WERI-Rb-1 (cell line): ENCODE measurements at regions not wholly inside any gene's neighbourhood (a gene's known extent, or its start where the extent isn't known, plus 50 kb on each side); places are given as distances from the start of the nearest gene placed in this dataset.

Experiments used
- DNase-seq: peaks from one replicate; pipeline ENCODE4 v3.0.0-alpha.2; 2020
- H3K27ac ChIP-seq: fragments of 250-450 bp; sonication (Bioruptor Pico); 2 replicates; pipeline ENCODE4 v1.5.1; 2020; ENCODE audit warnings: mild to moderate bottlenecking, moderate library complexity
- H3K27me3 ChIP-seq: fragments of 250-450 bp; sonication (Bioruptor Pico); 2 replicates; pipeline ENCODE4 v1.5.1; 2021; ENCODE audit warnings: mild to moderate bottlenecking, low read depth, moderate library complexity; ENCODE audit not compliant: insufficient read depth, severe bottlenecking
- H3K36me3 ChIP-seq: fragments of 250-450 bp; sonication (Bioruptor Pico); 2 replicates; pipeline ENCODE4 v1.5.1; 2020; ENCODE audit warnings: mild to moderate bottlenecking, moderate library complexity
- H3K4me3 ChIP-seq: 2 replicates; pipeline ENCODE4 v1.5.1; 2011; ENCODE audit warnings: low read depth, mild to moderate bottlenecking, control low read depth, low read length
- H3K9me3 ChIP-seq: fragments of 250-450 bp; sonication (Bioruptor Pico); 2 replicates; pipeline ENCODE4 v1.5.1; 2021; ENCODE audit warnings: mild to moderate bottlenecking, moderate library complexity; ENCODE audit not compliant: severe bottlenecking
- CTCF ChIP-seq: IDR thresholded peaks from 2 replicates; pipeline ENCODE4 v1.5.1; 2011; ENCODE audit warnings: low read depth, mild to moderate bottlenecking, control low read depth, inconsistent platforms, low read length

GRCh38 chr16:9363520-9363919, 272.1 kb downstream of the HAPSTR1 start:
- Histone ChIP-seq H3K36me3 (no peaks in the 10 kb centered on the region), H3K9me3 (peaks cover 6% of the 10 kb centered on the region), H3K4me3 (no peak overlapping the region), H3K27me3 (no peaks in the 10 kb centered on the region), H3K27ac (no peak overlapping the region)
- DNase-seq: no peak
- TF ChIP-seq CTCF: no peak

- H3K27me3 ChIP-seq: no peaks in the 10 kb centered on the region
- peaks cover 6% of the 10 kb centered on the region for H3K9me3 ChIP-seq
- no peaks in the 10 kb centered on the region for H3K36me3 ChIP-seq
- no peak overlapping the region for H3K4me3 ChIP-seq
- no peak for TF ChIP-seq CTCF
- DNase-seq: no peak
- no peak overlapping the region for H3K27ac ChIP-seq
Observed at GRCh38 chr16:9364721-9365369, 273.4 kb downstream of the HAPSTR1 start.

GRCh38 chr16:9365370-9365728, 273.9 kb downstream of the HAPSTR1 start:
- no peak for DNase-seq
- Histone ChIP-seq H3K36me3 (no peaks in the 10 kb centered on the region), H3K4me3 (no peak overlapping the region), H3K27ac (no peak overlapping the region), H3K27me3 (no peaks in the 10 kb centered on the region), H3K9me3 (peaks cover 6% of the 10 kb centered on the region)
- no peak for TF ChIP-seq CTCF

GRCh38 chr16:9366048-9366969, 274.9 kb downstream of the HAPSTR1 start:
- no peak for TF ChIP-seq CTCF
- H3K9me3 ChIP-seq: peaks cover 3% of the 10 kb centered on the region
- H3K36me3 ChIP-seq: no peaks in the 10 kb centered on the region
- DNase-seq: no peak
- no peak overlapping the region for H3K4me3 ChIP-seq
- no peaks in the 10 kb centered on the region for H3K27me3 ChIP-seq
- no peak overlapping the region for H3K27ac ChIP-seq

GRCh38 chr16:9370061-9370491, 278.6 kb downstream of the HAPSTR1 start:
- H3K27me3 ChIP-seq: no peaks in the 10 kb centered on the region
- TF ChIP-seq CTCF: no peak
- peak overlapping the region; percentile 85 for H3K27ac ChIP-seq
- peak overlapping the region; percentile 1 for H3K4me3 ChIP-seq
- H3K36me3 ChIP-seq: no peaks in the 10 kb centered on the region
- peak; percentile 93 for DNase-seq
- peaks cover 2% of the 10 kb centered on the region for H3K9me3 ChIP-seq
